ENCODE measurements at regions not wholly inside any gene's neighbourhood (a gene's known extent, or its start where the extent isn't known, plus 50 kb on each side); places are given as distances from the start of the nearest gene placed in this dataset.

- TF ChIP-seq FOXM1 (IDR thresholded peaks at IDR 0.05; ENCODE audit: borderline replicate concordance, low read depth) = no peak
- no peak for TF ChIP-seq EP300 (IDR thresholded peaks at IDR 0.05; ENCODE audit: borderline replicate concordance)
- no peak for TF ChIP-seq TEAD4 (IDR thresholded peaks at IDR 0.05)
- TF ChIP-seq RAD21 (IDR thresholded peaks at IDR 0.05; ENCODE audit: low read depth) = no peak
- no peak for TF ChIP-seq USF1 (IDR thresholded peaks at IDR 0.05)
- no peak for TF ChIP-seq CREB1 (IDR thresholded peaks at IDR 0.05; ENCODE audit: low read depth)
- TF ChIP-seq TCF12 (IDR thresholded peaks at IDR 0.05; ENCODE audit: low read depth) = no peak
- TF ChIP-seq TAF1 (IDR thresholded peaks at IDR 0.05; ENCODE audit: low read depth) = no peak
- no peak for TF ChIP-seq CEBPB (IDR thresholded peaks at IDR 0.05)
- no peak for TF ChIP-seq MAX (IDR thresholded peaks at IDR 0.05)
- TF ChIP-seq NFIC (IDR thresholded peaks at IDR 0.05) = no peak
- TF ChIP-seq REST (IDR thresholded peaks at IDR 0.05; ENCODE audit: low read depth) = no peak
- no peak for TF ChIP-seq YY1 (IDR thresholded peaks at IDR 0.05; ENCODE audit: low read depth)
- no peak for TF ChIP-seq EGR1 (IDR thresholded peaks at IDR 0.05)
- no peak for TF ChIP-seq ZBTB7A (IDR thresholded peaks at IDR 0.05; ENCODE audit: low read depth)
Measured at GRCh38 chr13:103542648-103543047, 476.4 kb upstream of the SLC10A2 start.

- TF ChIP-seq TAF1 (IDR thresholded peaks at IDR 0.05; ENCODE audit: low read depth) = no peak
- no peak for TF ChIP-seq TEAD4 (IDR thresholded peaks at IDR 0.05)
- TF ChIP-seq NFIC (IDR thresholded peaks at IDR 0.05) = no peak
- TF ChIP-seq EP300 (IDR thresholded peaks at IDR 0.05; ENCODE audit: borderline replicate concordance) = no peak
- no peak for TF ChIP-seq EGR1 (IDR thresholded peaks at IDR 0.05)
- TF ChIP-seq RAD21 (IDR thresholded peaks at IDR 0.05; ENCODE audit: low read depth) = no peak
- TF ChIP-seq FOXM1 (IDR thresholded peaks at IDR 0.05; ENCODE audit: borderline replicate concordance, low read depth) = no peak
- TF ChIP-seq USF1 (IDR thresholded peaks at IDR 0.05) = no peak
- TF ChIP-seq CREB1 (IDR thresholded peaks at IDR 0.05; ENCODE audit: low read depth) = no peak
- TF ChIP-seq MAX (IDR thresholded peaks at IDR 0.05) = no peak
- no peak for TF ChIP-seq YY1 (IDR thresholded peaks at IDR 0.05; ENCODE audit: low read depth)
- TF ChIP-seq CEBPB (IDR thresholded peaks at IDR 0.05) = no peak
- TF ChIP-seq REST (IDR thresholded peaks at IDR 0.05; ENCODE audit: low read depth) = no peak
Measured at GRCh38 chr13:103540382-103540765, 474.2 kb upstream of the SLC10A2 start.

GRCh38 chr13:103539721-103540381 is 473.6 kb upstream of the SLC10A2 start:
- TF ChIP-seq CEBPB (IDR thresholded peaks at IDR 0.05) = no peak

- TF ChIP-seq ZBTB7A (IDR thresholded peaks at IDR 0.05; ENCODE audit: low read depth) (no peak), NFIC (IDR thresholded peaks at IDR 0.05) (no peak), MAX (IDR thresholded peaks at IDR 0.05) (no peak), USF1 (IDR thresholded peaks at IDR 0.05) (no peak), EP300 (IDR thresholded peaks at IDR 0.05; ENCODE audit: borderline replicate concordance) (no peak), RAD21 (IDR thresholded peaks at IDR 0.05; ENCODE audit: low read depth) (no peak), EGR1 (IDR thresholded peaks at IDR 0.05) (no peak), CREB1 (IDR thresholded peaks at IDR 0.05; ENCODE audit: low read depth) (no peak), FOXM1 (IDR thresholded peaks at IDR 0.05; ENCODE audit: borderline replicate concordance, low read depth) (no peak), CEBPB (IDR thresholded peaks at IDR 0.05) (no peak), TCF12 (IDR thresholded peaks at IDR 0.05; ENCODE audit: low read depth) (no peak), YY1 (IDR thresholded peaks at IDR 0.05; ENCODE audit: low read depth) (no peak), REST (IDR thresholded peaks at IDR 0.05; ENCODE audit: low read depth) (no peak), TEAD4 (IDR thresholded peaks at IDR 0.05) (no peak), TAF1 (IDR thresholded peaks at IDR 0.05; ENCODE audit: low read depth) (no peak)
Measured at GRCh38 chr13:103539265-103539664, 473.0 kb upstream of the SLC10A2 start.
